ENCODE measurements at regions not wholly inside any gene's neighbourhood (a gene's known extent, or its start where the extent isn't known, plus 50 kb on each side); places are given as distances from the start of the nearest gene placed in this dataset.

GRCh38 chr7:46134795-46135194 is 213.7 kb upstream of the IGFBP3 start:
- H3K36me3 ChIP-seq (ENCODE audit: insufficient read depth, low read length): no peaks in the 10 kb centered on the region
- H2AFZ ChIP-seq (ENCODE audit: low read length): no peak overlapping the region
- H3K27me3 ChIP-seq (ENCODE audit: insufficient read depth, low read length, poor library complexity, severe bottlenecking): no peaks in the 10 kb centered on the region
- H3K4me2 ChIP-seq (ENCODE audit: low read depth, low read length, poor library complexity, severe bottlenecking): no peak overlapping the region
- no peak overlapping the region for H3K9ac ChIP-seq (ENCODE audit: low read depth, low read length, poor library complexity, severe bottlenecking)
- no peaks in the 10 kb centered on the region for H3K4me1 ChIP-seq (ENCODE audit: insufficient read depth, low read length, poor library complexity, severe bottlenecking)
- H3K9me2 ChIP-seq (replicated peaks; ENCODE audit: low read depth, low read length): no peaks in the 10 kb centered on the region
- no peaks in the 10 kb centered on the region for H3K9me3 ChIP-seq (ENCODE audit: insufficient read depth, low read depth, low read length)
- TF ChIP-seq, protein P1, sequence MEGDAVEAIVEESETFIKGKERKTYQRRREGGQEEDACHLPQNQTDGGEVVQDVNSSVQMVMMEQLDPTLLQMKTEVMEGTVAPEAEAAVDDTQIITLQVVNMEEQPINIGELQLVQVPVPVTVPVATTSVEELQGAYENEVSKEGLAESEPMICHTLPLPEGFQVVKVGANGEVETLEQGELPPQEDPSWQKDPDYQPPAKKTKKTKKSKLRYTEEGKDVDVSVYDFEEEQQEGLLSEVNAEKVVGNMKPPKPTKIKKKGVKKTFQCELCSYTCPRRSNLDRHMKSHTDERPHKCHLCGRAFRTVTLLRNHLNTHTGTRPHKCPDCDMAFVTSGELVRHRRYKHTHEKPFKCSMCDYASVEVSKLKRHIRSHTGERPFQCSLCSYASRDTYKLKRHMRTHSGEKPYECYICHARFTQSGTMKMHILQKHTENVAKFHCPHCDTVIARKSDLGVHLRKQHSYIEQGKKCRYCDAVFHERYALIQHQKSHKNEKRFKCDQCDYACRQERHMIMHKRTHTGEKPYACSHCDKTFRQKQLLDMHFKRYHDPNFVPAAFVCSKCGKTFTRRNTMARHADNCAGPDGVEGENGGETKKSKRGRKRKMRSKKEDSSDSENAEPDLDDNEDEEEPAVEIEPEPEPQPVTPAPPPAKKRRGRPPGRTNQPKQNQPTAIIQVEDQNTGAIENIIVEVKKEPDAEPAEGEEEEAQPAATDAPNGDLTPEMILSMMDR (conservative IDR thresholded peaks at IDR 0.05; ENCODE audit: low read length): no peak
- TF ChIP-seq EZH2phosphoT487 (IDR thresholded peaks at IDR 0.05; ENCODE audit: borderline replicate concordance): no peak
- H3K4me3 ChIP-seq (ENCODE audit: low read length, poor library complexity, severe bottlenecking): no peak overlapping the region
- H3F3A ChIP-seq (ENCODE audit: low read depth): no peaks in the 10 kb centered on the region
- H3K79me2 ChIP-seq (ENCODE audit: insufficient read depth, low read length): no peaks in the 10 kb centered on the region
- no peaks in the 10 kb centered on the region for H4K20me1 ChIP-seq (ENCODE audit: insufficient read depth, low read length, poor library complexity, severe bottlenecking)

GRCh38 chr7:46134385-46134784 is 213.3 kb upstream of the IGFBP3 start:
- Histone ChIP-seq H3K36me3 (ENCODE audit: insufficient read depth, low read length) (no peaks in the 10 kb centered on the region), H3K4me2 (ENCODE audit: low read depth, low read length, poor library complexity, severe bottlenecking) (no peak overlapping the region), H3K4me3 (ENCODE audit: low read length, poor library complexity, severe bottlenecking) (no peak overlapping the region), H4K20me1 (ENCODE audit: insufficient read depth, low read length, poor library complexity, severe bottlenecking) (no peaks in the 10 kb centered on the region), H3K79me2 (ENCODE audit: insufficient read depth, low read length) (no peaks in the 10 kb centered on the region), H3K27me3 (ENCODE audit: insufficient read depth, low read length, poor library complexity, severe bottlenecking) (no peaks in the 10 kb centered on the region), H3K9me3 (ENCODE audit: insufficient read depth, low read depth, low read length) (no peaks in the 10 kb centered on the region), H3K9me2 (replicated peaks; ENCODE audit: low read depth, low read length) (no peaks in the 10 kb centered on the region), H3K9ac (ENCODE audit: low read depth, low read length, poor library complexity, severe bottlenecking) (no peak overlapping the region), H2AFZ (ENCODE audit: low read length) (no peak overlapping the region), H3K4me1 (ENCODE audit: insufficient read depth, low read length, poor library complexity, severe bottlenecking) (no peaks in the 10 kb centered on the region), H3F3A (ENCODE audit: low read depth) (no peaks in the 10 kb centered on the region)
- TF ChIP-seq, protein P1 (conservative IDR thresholded peaks at IDR 0.05; ENCODE audit: low read length): no peak
- TF ChIP-seq EZH2phosphoT487 (IDR thresholded peaks at IDR 0.05; ENCODE audit: borderline replicate concordance): no peak

GRCh38 chr7:46133751-46134150 is 212.7 kb upstream of the IGFBP3 start:
- Histone ChIP-seq H2AFZ (ENCODE audit: low read length) (no peak overlapping the region), H3K36me3 (ENCODE audit: insufficient read depth, low read length) (no peaks in the 10 kb centered on the region), H3K4me1 (ENCODE audit: insufficient read depth, low read length, poor library complexity, severe bottlenecking) (no peaks in the 10 kb centered on the region), H3K79me2 (ENCODE audit: insufficient read depth, low read length) (no peaks in the 10 kb centered on the region), H3K9me2 (replicated peaks; ENCODE audit: low read depth, low read length) (no peaks in the 10 kb centered on the region), H3K9ac (ENCODE audit: low read depth, low read length, poor library complexity, severe bottlenecking) (no peak overlapping the region), H3K9me3 (ENCODE audit: insufficient read depth, low read depth, low read length) (no peaks in the 10 kb centered on the region), H3F3A (ENCODE audit: low read depth) (no peaks in the 10 kb centered on the region), H3K4me3 (ENCODE audit: low read length, poor library complexity, severe bottlenecking) (no peak overlapping the region), H3K4me2 (ENCODE audit: low read depth, low read length, poor library complexity, severe bottlenecking) (no peak overlapping the region), H4K20me1 (ENCODE audit: insufficient read depth, low read length, poor library complexity, severe bottlenecking) (no peaks in the 10 kb centered on the region), H3K27me3 (ENCODE audit: insufficient read depth, low read length, poor library complexity, severe bottlenecking) (no peaks in the 10 kb centered on the region)
- no peak for TF ChIP-seq EZH2phosphoT487 (IDR thresholded peaks at IDR 0.05; ENCODE audit: borderline replicate concordance)
- TF ChIP-seq, protein P1 (conservative IDR thresholded peaks at IDR 0.05; ENCODE audit: low read length): no peak
